DND-41 (cell line): ENCODE measurements at regions not wholly inside any gene's neighbourhood (a gene's known extent, or its start where the extent isn't known, plus 50 kb on each side); places are given as distances from the start of the nearest gene placed in this dataset.

Source experiments
- ATAC-seq: fragments of 200-7000 bp; cut with Tn5 transposase; 3 replicates; pipeline ENCODE4 v1.9.1; 2021; ENCODE audit warnings: low read depth; ENCODE audit not compliant: insufficient read depth
- DNase-seq: peaks from one replicate; pipeline ENCODE4 v3.0.0-alpha.2; 2020
- H2AFZ ChIP-seq: 2 replicates; pipeline ENCODE4 v1.6.0; 2012; ENCODE audit warnings: low read depth, low read length
- H3K27ac ChIP-seq: 2 replicates; pipeline ENCODE4 v1.5.1; 2012; ENCODE audit warnings: low read length, inconsistent platforms
- H3K27me3 ChIP-seq: fragments of 200-600 bp; sonication (generic); 2 replicates; pipeline ENCODE4 v1.6.0; 2012; ENCODE audit warnings: low read length, mild to moderate bottlenecking, inconsistent platforms; ENCODE audit not compliant: insufficient read depth, poor library complexity
- H3K36me3 ChIP-seq: 2 replicates; pipeline ENCODE4 v1.5.1; 2012; ENCODE audit warnings: low read length, inconsistent platforms; ENCODE audit not compliant: insufficient read depth
- H3K4me1 ChIP-seq: 2 replicates; pipeline ENCODE4 v1.5.1; 2012; ENCODE audit warnings: mild to moderate bottlenecking, low read length; ENCODE audit not compliant: insufficient read depth
- H3K4me2 ChIP-seq: 2 replicates; pipeline ENCODE4 v1.6.0; 2012; ENCODE audit warnings: mild to moderate bottlenecking, moderate library complexity, low read length, inconsistent platforms; ENCODE audit not compliant: insufficient read depth
- H3K4me3 ChIP-seq, 2 experiments: fragments of 200-600 bp in 1 of 2; shearing (Covaris generic) in 1 of 2; 2 replicates each; pipeline ENCODE4 v1.5.1; 2012 to 2016; ENCODE audit warnings: inconsistent platforms in 2 of 2, low read length in 2 of 2, mild to moderate bottlenecking in 2 of 2, low read depth in 1 of 2, moderate library complexity in 1 of 2
- H3K79me2 ChIP-seq: 2 replicates; pipeline ENCODE4 v1.6.0; 2012; ENCODE audit warnings: low read length, inconsistent platforms; ENCODE audit not compliant: insufficient read depth
- H3K9ac ChIP-seq: 2 replicates; pipeline ENCODE4 v1.6.0; 2012; ENCODE audit warnings: low read depth, mild to moderate bottlenecking, inconsistent platforms, low read length, moderate library complexity
- H3K9me3 ChIP-seq: 2 replicates; pipeline ENCODE4 v1.5.1; 2012; ENCODE audit warnings: low read length, moderate library complexity, mild to moderate bottlenecking, inconsistent platforms; ENCODE audit not compliant: insufficient read depth, severe bottlenecking
- H4K20me1 ChIP-seq: 2 replicates; pipeline ENCODE4 v1.6.0; 2012; ENCODE audit warnings: low read length; ENCODE audit not compliant: insufficient read depth
- EZH2 ChIP-seq: IDR thresholded peaks from 3 replicates; pipeline ENCODE4 v1.6.1; 2012; ENCODE audit warnings: borderline replicate concordance, low read depth, mild to moderate bottlenecking, moderate library complexity, low read length, inconsistent platforms; ENCODE audit not compliant: severe bottlenecking
- TF ChIP-seq, protein P1 (sequence below): IDR thresholded peaks from 2 replicates; pipeline ENCODE4 v1.5.1; 2012; ENCODE audit warnings: borderline replicate concordance, low read length, moderate library complexity, mild to moderate bottlenecking; ENCODE audit not compliant: poor library complexity, severe bottlenecking; ENCODE audit errors: extremely low read depth

DNA sequence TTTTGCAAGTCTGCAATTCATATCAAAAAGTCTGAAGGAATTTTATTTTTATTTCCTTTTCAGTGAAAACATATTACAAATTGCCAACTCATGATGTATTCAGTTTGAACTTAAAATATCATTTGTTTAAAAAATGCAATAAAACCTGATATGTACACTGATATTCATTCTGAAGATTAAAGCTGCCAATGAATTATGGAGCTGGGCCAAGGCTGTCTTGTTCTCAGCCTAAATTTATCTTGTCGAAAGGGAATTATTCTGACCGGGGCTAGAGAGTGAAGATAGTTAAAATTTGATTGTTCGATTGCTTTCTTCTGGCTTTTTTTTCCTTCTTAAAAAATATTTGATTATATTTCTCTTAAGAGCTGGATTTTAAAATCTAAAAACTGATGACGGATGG lies 54.0 kb upstream of the RBFOX1 start:
- H3K4me1 ChIP-seq = no peaks in the 10 kb centered on the region
- H3K27ac ChIP-seq = no peak overlapping the region
- no peaks in the 10 kb centered on the region for H3K36me3 ChIP-seq
- H3K9ac ChIP-seq = no peak overlapping the region
- H4K20me1 ChIP-seq = no peaks in the 10 kb centered on the region
- no peak overlapping the region for H3K4me3 ChIP-seq
- no peak overlapping the region for H3K4me2 ChIP-seq
- ATAC-seq = no peak
- no peaks in the 10 kb centered on the region for H3K9me3 ChIP-seq
- DNase-seq = no peak
- no peaks in the 10 kb centered on the region for H3K27me3 ChIP-seq
- H2AFZ ChIP-seq = no peak overlapping the region
- no peaks in the 10 kb centered on the region for H3K79me2 ChIP-seq
- TF ChIP-seq, protein P1, sequence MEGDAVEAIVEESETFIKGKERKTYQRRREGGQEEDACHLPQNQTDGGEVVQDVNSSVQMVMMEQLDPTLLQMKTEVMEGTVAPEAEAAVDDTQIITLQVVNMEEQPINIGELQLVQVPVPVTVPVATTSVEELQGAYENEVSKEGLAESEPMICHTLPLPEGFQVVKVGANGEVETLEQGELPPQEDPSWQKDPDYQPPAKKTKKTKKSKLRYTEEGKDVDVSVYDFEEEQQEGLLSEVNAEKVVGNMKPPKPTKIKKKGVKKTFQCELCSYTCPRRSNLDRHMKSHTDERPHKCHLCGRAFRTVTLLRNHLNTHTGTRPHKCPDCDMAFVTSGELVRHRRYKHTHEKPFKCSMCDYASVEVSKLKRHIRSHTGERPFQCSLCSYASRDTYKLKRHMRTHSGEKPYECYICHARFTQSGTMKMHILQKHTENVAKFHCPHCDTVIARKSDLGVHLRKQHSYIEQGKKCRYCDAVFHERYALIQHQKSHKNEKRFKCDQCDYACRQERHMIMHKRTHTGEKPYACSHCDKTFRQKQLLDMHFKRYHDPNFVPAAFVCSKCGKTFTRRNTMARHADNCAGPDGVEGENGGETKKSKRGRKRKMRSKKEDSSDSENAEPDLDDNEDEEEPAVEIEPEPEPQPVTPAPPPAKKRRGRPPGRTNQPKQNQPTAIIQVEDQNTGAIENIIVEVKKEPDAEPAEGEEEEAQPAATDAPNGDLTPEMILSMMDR = no peak
- no peak for TF ChIP-seq EZH2

- no peak for ATAC-seq
- H2AFZ ChIP-seq = no peak overlapping the region
- H3K36me3 ChIP-seq = no peaks in the 10 kb centered on the region
- H3K27ac ChIP-seq = no peak overlapping the region
- no peaks in the 10 kb centered on the region for H3K9me3 ChIP-seq
- no peak for TF ChIP-seq EZH2
- TF ChIP-seq, protein P1 = no peak
- H3K4me1 ChIP-seq = no peaks in the 10 kb centered on the region
- H3K9ac ChIP-seq = no peak overlapping the region
- DNase-seq = no peak
- no peaks in the 10 kb centered on the region for H3K79me2 ChIP-seq
- no peak overlapping the region for H3K4me2 ChIP-seq
- no peaks in the 10 kb centered on the region for H3K27me3 ChIP-seq
- H4K20me1 ChIP-seq = no peaks in the 10 kb centered on the region
- no peak overlapping the region for H3K4me3 ChIP-seq
Measured at GRCh38 chr16:7272567-7273158, 60.0 kb upstream of the RBFOX1 start.

DNA sequence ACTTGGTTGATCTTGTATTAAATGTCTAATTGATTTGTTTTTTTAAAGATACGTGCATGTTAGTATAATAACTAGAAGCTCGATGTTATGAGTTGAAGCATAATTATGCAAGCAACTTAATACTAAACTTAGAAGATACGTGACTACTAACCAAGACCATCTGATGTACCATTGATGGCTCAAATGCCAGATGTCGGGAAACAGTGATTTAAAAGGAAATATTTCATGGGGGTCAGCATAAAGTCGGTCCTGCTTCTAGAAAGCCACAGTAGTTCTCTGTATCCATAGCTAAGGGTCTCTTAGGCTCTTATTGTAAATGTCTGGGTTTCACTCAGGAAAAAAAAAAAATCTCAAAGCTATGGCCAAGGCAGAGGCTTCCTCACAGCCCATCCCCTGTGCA lies 61.2 kb upstream of the RBFOX1 start:
- Histone ChIP-seq H3K27me3 (no peaks in the 10 kb centered on the region), H3K36me3 (no peaks in the 10 kb centered on the region), H3K9ac (no peak overlapping the region), H3K27ac (no peak overlapping the region), H3K4me1 (no peaks in the 10 kb centered on the region), H3K4me3 (no peak overlapping the region), H3K4me2 (no peak overlapping the region), H3K9me3 (no peaks in the 10 kb centered on the region), H3K79me2 (no peaks in the 10 kb centered on the region), H2AFZ (no peak overlapping the region), H4K20me1 (no peaks in the 10 kb centered on the region)
- DNase-seq (no peak), ATAC-seq (no peak)
- TF ChIP-seq, protein P1 = no peak
- no peak for TF ChIP-seq EZH2

- Histone ChIP-seq H4K20me1 (no peaks in the 10 kb centered on the region), H3K4me3 (no peak overlapping the region), H3K9me3 (no peaks in the 10 kb centered on the region), H3K4me2 (no peak overlapping the region), H3K4me1 (no peaks in the 10 kb centered on the region), H3K27me3 (no peaks in the 10 kb centered on the region), H2AFZ (no peak overlapping the region), H3K79me2 (no peaks in the 10 kb centered on the region), H3K36me3 (no peaks in the 10 kb centered on the region), H3K9ac (no peak overlapping the region), H3K27ac (no peak overlapping the region)
- ATAC-seq (no peak), DNase-seq (no peak)
- no peak for TF ChIP-seq EZH2
- TF ChIP-seq, protein P1 = no peak
Measured at GRCh38 chr16:7270823-7271222, 61.8 kb upstream of the RBFOX1 start.
